ACHN (cell line): ENCODE measurements at regions not wholly inside any gene's neighbourhood (a gene's known extent, or its start where the extent isn't known, plus 50 kb on each side); places are given as distances from the start of the nearest gene placed in this dataset.

Source experiments
- DNase-seq: peaks from one replicate; pipeline ENCODE4 v3.0.0-alpha.2; 2015
- in situ Hi-C: cut with HindIII; loops from 2 replicates; pipeline ENCODE4 v1.10.0; 2017; ENCODE audit warnings: low sequenced_read_pairs, low pct_ligation_motif_present, low pct_unique_long_range_greater_than_20kb

- no peak for DNase-seq
- in situ Hi-C loops: no loop called here
Observed at GRCh38 chr1:29966526-29967045, 730.3 kb downstream of the PTPRU start.

GRCh38 chr1:29964718-29965533 lies 728.6 kb downstream of the PTPRU start:
- in situ Hi-C loops: no loop called here
- DNase-seq: no peak

- no peak for DNase-seq
- in situ Hi-C loops: no loop called here
Observed at GRCh38 chr1:29963946-29964345, 727.6 kb downstream of the PTPRU start.

- no peak for DNase-seq
- in situ Hi-C loops: no loop called here
Observed at GRCh38 chr1:29962831-29963247, 726.5 kb downstream of the PTPRU start.

GRCh38 chr1:29962336-29962735 lies 726.0 kb downstream of the PTPRU start:
- DNase-seq: no peak
- in situ Hi-C loops: no loop called here

- in situ Hi-C loops: no loop called here
- DNase-seq: no peak
Observed at GRCh38 chr1:29961293-29962059, 725.2 kb downstream of the PTPRU start.

- in situ Hi-C loops: no loop called here
- DNase-seq: no peak
Observed at GRCh38 chr1:29960876-29961275, 724.6 kb downstream of the PTPRU start.

- in situ Hi-C loops: no loop called here
- DNase-seq: no peak
Observed at GRCh38 chr1:29960156-29960755, 723.9 kb downstream of the PTPRU start.

GRCh38 chr1:29959356-29959755 lies 723.0 kb downstream of the PTPRU start:
- in situ Hi-C loops: no loop called here

GRCh38 chr1:29958271-29958670 lies 721.9 kb downstream of the PTPRU start:
- in situ Hi-C loops: no loop called here
- DNase-seq: no peak

More at GRCh38 chr1:29959356-29959755, 723.0 kb downstream of the PTPRU start:
- no peak for DNase-seq

- DNase-seq: no peak
- in situ Hi-C loops: no loop called here
Observed at GRCh38 chr1:29956349-29957030, 720.2 kb downstream of the PTPRU start.

- DNase-seq: no peak
- in situ Hi-C loops: no loop called here
Observed at GRCh38 chr1:29954591-29954990, 718.3 kb downstream of the PTPRU start.

- DNase-seq: no peak
- in situ Hi-C loops: no loop called here
Observed at GRCh38 chr1:29953961-29954360, 717.6 kb downstream of the PTPRU start.

- DNase-seq: no peak
- in situ Hi-C loops: no loop called here
Observed at GRCh38 chr1:29949676-29950075, 713.4 kb downstream of the PTPRU start.

GRCh38 chr1:29948581-29948980 lies 712.3 kb downstream of the PTPRU start:
- in situ Hi-C loops: no loop called here

GRCh38 chr1:29946057-29946456 lies 709.7 kb downstream of the PTPRU start:
- in situ Hi-C loops: no loop called here
- DNase-seq: no peak

More at GRCh38 chr1:29948581-29948980, 712.3 kb downstream of the PTPRU start:
- DNase-seq: no peak

- no peak for DNase-seq
- in situ Hi-C loops: no loop called here
Observed at GRCh38 chr1:29945426-29945825, 709.1 kb downstream of the PTPRU start.

GRCh38 chr1:29944253-29944905 lies 708.1 kb downstream of the PTPRU start:
- in situ Hi-C loops: no loop called here
- DNase-seq: no peak
